ENCODE measurements at regions not wholly inside any gene's neighbourhood (a gene's known extent, or its start where the extent isn't known, plus 50 kb on each side); places are given as distances from the start of the nearest gene placed in this dataset.

DNA sequence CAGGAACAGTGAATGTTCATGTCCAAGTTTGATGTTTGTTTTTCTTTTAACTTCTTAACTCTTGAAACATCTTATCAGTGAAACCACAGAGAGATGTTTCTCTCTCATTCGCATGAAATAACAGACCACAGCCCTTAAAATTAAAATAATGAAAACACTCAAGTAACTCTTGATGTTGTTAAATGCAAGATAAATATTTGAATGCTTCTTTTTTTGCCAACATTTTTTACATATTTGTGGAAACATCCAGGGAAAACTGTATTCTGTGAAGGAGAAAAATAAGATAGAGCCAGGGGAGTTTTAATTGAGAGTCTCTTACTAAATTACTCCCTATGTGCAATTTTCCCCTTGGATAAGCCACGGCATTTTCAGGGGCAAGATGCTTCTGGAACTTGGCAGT, 361.8 kb upstream of the MGMT start:
- TF ChIP-seq CTCF (IDR thresholded peaks at IDR 0.05; ENCODE audit: poor library complexity), result no peak
- TF ChIP-seq EZH2 (IDR thresholded peaks at IDR 0.05; ENCODE audit: borderline replicate concordance), result no peak
